Body of pancreas (tissue), 4 donors: ENCODE measurements at regions not wholly inside any gene's neighbourhood (a gene's known extent, or its start where the extent isn't known, plus 50 kb on each side); places are given as distances from the start of the nearest gene placed in this dataset.

Source experiments
- ATAC-seq: fragments of 150-250 bp; one replicate; pipeline ENCODE4 v1.9.1; 2016
- DNase-seq, 4 donors: peaks; one replicate each; pipeline ENCODE4 v3.0.0-alpha.2; 2019
- H3K27ac ChIP-seq, 4 donors: fragments of 200-600 bp; sonication (generic); 1 replicate in 3 of 4; 2 replicates in 1 of 4; pipeline versions ENCODE4 v1.5.1 to v1.6.1; 2016 to 2019; ENCODE audit warnings: mild to moderate bottlenecking in 1 of 4, mixed read lengths in 1 of 4, moderate library complexity in 1 of 4
- H3K27me3 ChIP-seq, 2 donors: fragments of 200-600 bp; sonication (generic); one replicate each; pipeline ENCODE4 v1.6.0; 2016; ENCODE audit warnings: mild to moderate bottlenecking in 1 of 2
- H3K36me3 ChIP-seq, 2 donors: fragments of 200-600 bp; sonication (generic); replicated peaks in 1 of 2; 2 replicates each; pipeline ENCODE4 v1.5.1; 2016; ENCODE audit warnings: low read depth in 2 of 2; ENCODE audit not compliant: insufficient read depth in 1 of 2
- H3K4me1 ChIP-seq: fragments of 200-600 bp; sonication (generic); one replicate; pipeline ENCODE4 v1.6.0; 2016
- H3K4me3 ChIP-seq, 2 donors: fragments of 200-600 bp; sonication (generic); 1 replicate in 1 of 2; 2 replicates in 1 of 2; pipeline ENCODE4 v1.5.1; 2016 to 2019
- H3K9me3 ChIP-seq, 3 donors: fragments of 200-600 bp; sonication (generic); 1 replicate in 2 of 3; 2 replicates in 1 of 3; pipeline ENCODE4 v1.5.1; 2016
- POLR2A ChIP-seq, 3 donors: fragments of 450-650 bp; IDR thresholded peaks; one replicate each; pipeline ENCODE4 v1.6.1; 2016; ENCODE audit warnings: antibody characterized with exemption in 3 of 3, mild to moderate bottlenecking in 2 of 3
- WGBS, 2 donors: methylation state at CpG; one replicate each; pipeline ENCODE4 v1.1.5; 2017; 5-methylcytosine and 5-hydroxymethylcytosine counted together
- intact Hi-C: fragments of 100-400 bp; cut with DNase I; formaldehyde crosslinking; loops from one replicate; pipeline ENCODE4 v1.15.1; 2023
- TF ChIP-seq, protein P1 (sequence below), 7 experiments: fragments of 450-650 bp in 4 of 7; fragments of 200-600 bp in 3 of 7; sonication (generic) in 3 of 7; IDR thresholded peaks; one replicate each; pipeline ENCODE4 v1.5.1; 2016 to 2019; ENCODE audit warnings: antibody characterized with exemption in 7 of 7

DNA sequence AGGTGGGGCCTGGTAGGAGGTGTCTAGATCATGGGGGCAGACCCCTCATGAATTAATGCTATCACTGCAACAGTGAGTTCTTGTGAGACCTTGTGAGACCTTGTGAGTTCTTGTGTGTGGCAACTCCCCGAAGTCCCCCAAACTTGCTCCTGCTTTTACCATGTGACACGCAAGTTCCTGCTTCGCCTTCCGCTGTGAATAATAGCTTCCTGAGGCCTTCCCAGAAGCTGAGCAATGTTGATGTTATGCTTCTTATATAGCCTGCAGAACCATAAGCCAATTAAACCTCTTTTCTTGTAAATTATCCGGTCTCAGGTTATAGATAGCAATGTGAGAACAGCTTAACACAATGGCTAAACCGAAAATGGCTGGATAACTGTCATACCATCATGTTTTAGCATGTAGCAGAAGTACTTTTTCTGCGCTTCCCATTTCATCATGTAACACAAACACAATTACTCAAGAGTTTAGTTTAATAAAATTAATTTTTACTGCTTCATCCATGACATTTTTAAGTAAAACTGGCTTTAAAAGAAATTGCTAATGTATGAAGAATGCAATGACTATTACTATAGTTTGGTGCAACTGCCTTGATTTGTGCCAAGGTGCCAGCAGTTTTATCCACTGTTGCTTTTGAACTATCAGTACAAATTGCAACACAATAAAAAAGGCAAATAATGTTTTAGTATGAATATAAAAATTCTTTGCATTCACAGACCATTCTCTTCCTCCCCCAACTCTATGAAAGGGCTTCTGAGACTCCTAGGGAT is 87.7 kb upstream of the TMEM168 start:
- WGBS, 2 donors: 94 to 96% methylated on average over 7 of the region's 7 CpGs
- no peak for TF ChIP-seq POLR2A (IDR thresholded peaks at IDR 0.05)
- TF ChIP-seq, protein P1, sequence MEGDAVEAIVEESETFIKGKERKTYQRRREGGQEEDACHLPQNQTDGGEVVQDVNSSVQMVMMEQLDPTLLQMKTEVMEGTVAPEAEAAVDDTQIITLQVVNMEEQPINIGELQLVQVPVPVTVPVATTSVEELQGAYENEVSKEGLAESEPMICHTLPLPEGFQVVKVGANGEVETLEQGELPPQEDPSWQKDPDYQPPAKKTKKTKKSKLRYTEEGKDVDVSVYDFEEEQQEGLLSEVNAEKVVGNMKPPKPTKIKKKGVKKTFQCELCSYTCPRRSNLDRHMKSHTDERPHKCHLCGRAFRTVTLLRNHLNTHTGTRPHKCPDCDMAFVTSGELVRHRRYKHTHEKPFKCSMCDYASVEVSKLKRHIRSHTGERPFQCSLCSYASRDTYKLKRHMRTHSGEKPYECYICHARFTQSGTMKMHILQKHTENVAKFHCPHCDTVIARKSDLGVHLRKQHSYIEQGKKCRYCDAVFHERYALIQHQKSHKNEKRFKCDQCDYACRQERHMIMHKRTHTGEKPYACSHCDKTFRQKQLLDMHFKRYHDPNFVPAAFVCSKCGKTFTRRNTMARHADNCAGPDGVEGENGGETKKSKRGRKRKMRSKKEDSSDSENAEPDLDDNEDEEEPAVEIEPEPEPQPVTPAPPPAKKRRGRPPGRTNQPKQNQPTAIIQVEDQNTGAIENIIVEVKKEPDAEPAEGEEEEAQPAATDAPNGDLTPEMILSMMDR (IDR thresholded peaks at IDR 0.05): no peak
- H3K36me3 ChIP-seq: no peaks in the 10 kb centered on the region
- no peaks in the 10 kb centered on the region for H3K27me3 ChIP-seq
- ATAC-seq (no peak), DNase-seq (no peak)
- no peak overlapping the region for H3K27ac ChIP-seq
- no peak overlapping the region for H3K4me3 ChIP-seq
- no peaks in the 10 kb centered on the region for H3K9me3 ChIP-seq
- intact Hi-C loops: no loop called here
- H3K4me1 ChIP-seq: peaks cover 5% of the 10 kb centered on the region

DNA sequence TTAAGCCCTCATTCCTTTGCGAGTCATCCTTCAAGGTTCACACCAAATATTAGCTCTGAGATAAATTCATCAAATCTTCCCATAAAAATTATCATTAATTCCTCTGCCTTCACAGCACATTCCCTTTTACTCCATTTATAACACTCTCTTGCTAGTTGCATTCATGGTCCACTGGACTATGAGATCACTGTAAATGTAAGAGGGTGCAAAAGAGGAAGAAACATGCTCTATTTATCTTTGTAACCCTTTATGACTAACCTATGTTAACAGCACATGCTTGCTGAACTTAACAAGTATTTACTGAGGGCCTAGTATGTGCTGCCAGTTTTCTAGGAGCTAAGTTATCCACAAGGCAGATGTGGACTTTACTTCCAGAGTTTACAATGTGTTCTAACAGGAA is 86.7 kb upstream of the TMEM168 start:
- intact Hi-C loops: no loop called here
- no peak for ATAC-seq
- 71 to 95% methylated on average over 1 of the region's 1 CpG for WGBS, 2 donors

DNA sequence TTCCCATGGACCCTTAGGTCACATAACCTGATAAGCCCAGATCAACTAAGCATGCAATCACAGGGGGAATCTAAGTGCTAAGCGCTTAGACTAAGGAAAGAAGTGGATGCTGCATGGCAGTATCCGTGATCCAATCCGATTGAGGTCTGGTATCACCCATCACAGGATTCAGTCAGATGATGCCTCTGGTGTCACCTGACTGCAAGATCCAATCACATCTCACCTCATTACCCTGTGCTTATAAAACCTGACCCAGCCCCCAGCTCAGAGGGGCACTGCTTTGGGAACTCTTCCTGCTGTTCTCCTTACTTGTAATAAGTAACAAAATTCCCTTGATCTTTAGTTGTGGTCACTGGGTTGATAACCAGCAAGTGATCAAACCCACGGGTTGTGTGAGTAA is 84.7 kb upstream of the TMEM168 start:
- Histone ChIP-seq H3K4me1 (no peaks in the 10 kb centered on the region), H3K9me3 (no peaks in the 10 kb centered on the region)

More for the DNA sequence above, 86.7 kb upstream of the TMEM168 start:
- Histone ChIP-seq H3K27ac (no peak overlapping the region), H3K4me1 (peaks cover 2% of the 10 kb centered on the region), H3K27me3 (no peaks in the 10 kb centered on the region), H3K9me3 (no peaks in the 10 kb centered on the region), H3K36me3 (no peaks in the 10 kb centered on the region), H3K4me3 (no peak overlapping the region)
- no peak for DNase-seq
- TF ChIP-seq POLR2A (IDR thresholded peaks at IDR 0.05): no peak
- TF ChIP-seq, protein P1 (IDR thresholded peaks at IDR 0.05): no peak

DNA sequence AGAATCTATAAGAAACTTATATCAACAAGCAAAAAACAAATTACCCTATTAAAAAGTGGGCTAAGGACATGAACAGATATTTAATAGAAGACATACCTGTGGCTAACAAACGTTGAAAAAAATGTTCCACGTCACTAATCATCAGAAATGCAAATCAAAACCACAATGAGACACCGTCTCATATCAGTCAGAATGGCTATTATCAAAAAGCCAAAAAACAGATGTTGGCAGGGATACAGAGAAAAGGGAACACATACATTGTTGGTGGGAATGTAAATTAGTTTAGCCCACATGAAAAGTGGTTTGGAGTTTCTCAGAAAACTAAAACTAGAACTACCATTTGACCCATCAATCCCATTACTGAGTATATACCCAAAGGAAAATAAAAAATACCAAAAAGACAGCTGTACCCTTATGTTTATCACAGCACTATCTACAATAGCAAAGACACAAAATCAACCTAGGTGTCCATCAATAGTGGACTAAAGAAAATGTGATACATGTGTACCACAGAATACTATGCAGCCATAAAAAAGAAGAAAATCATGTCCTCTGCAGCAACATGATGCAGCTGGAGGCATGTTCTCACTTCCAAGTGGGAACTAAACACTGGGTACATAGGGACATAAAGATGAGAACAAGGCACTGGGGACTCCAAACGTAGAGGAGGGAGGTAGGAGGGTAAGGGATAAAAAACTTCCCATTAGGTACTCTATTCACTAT is 83.8 kb upstream of the TMEM168 start:
- intact Hi-C loops: no loop called here
- no peaks in the 10 kb centered on the region for H3K36me3 ChIP-seq
- 75 to 82% methylated on average over 4 of the region's 4 CpGs for WGBS, 2 donors

More for the DNA sequence above, 84.7 kb upstream of the TMEM168 start:
- Histone ChIP-seq H3K36me3 (no peaks in the 10 kb centered on the region), H3K4me3 (no peak overlapping the region), H3K27me3 (no peaks in the 10 kb centered on the region), H3K27ac (no peak overlapping the region)
- intact Hi-C loops: no loop called here
- ATAC-seq (no peak), DNase-seq (no peak)
- TF ChIP-seq, protein P1 (IDR thresholded peaks at IDR 0.05): no peak
- TF ChIP-seq POLR2A (IDR thresholded peaks at IDR 0.05): no peak
- 85 to 89% methylated on average over 4 of the region's 4 CpGs for WGBS, 2 donors

More for the DNA sequence above, 83.8 kb upstream of the TMEM168 start:
- Histone ChIP-seq H3K27ac (no peak overlapping the region), H3K9me3 (no peaks in the 10 kb centered on the region), H3K27me3 (no peaks in the 10 kb centered on the region), H3K4me3 (no peak overlapping the region), H3K4me1 (no peaks in the 10 kb centered on the region)
- DNase-seq: no peak
- TF ChIP-seq, protein P1 (IDR thresholded peaks at IDR 0.05): no peak
- no peak for TF ChIP-seq POLR2A (IDR thresholded peaks at IDR 0.05)
- no peak for ATAC-seq
